GM12873 (cell line): ENCODE measurements at regions not wholly inside any gene's neighbourhood (a gene's known extent, or its start where the extent isn't known, plus 50 kb on each side); places are given as distances from the start of the nearest gene placed in this dataset.

ENCODE experiments used
- CTCF ChIP-seq: IDR thresholded peaks from 2 replicates; pipeline ENCODE4 v1.5.1; 2012; ENCODE audit warnings: low read depth, mild to moderate bottlenecking, moderate library complexity, low read length, control low read depth; ENCODE audit not compliant: insufficient read depth; ENCODE audit errors: missing control alignments

- TF ChIP-seq CTCF: peak; percentile 63
Observed at GRCh38 chr7:97927790-97928748, 55.9 kb upstream of the ASNS start.
